Mesothelial cell of epicardium (in vitro differentiated cells): ENCODE measurements at regions not wholly inside any gene's neighbourhood (a gene's known extent, or its start where the extent isn't known, plus 50 kb on each side); places are given as distances from the start of the nearest gene placed in this dataset.
"Not testable (repeated sequence)": the region's sequence is repeated elsewhere in the genome, so short reads cannot be mapped to it uniquely, and the experiment has no call there.

Source experiments
- DNase-seq, 2 experiments: peaks; one replicate each; pipeline ENCODE4 v3.0.0; 2021; ENCODE audit warnings: low spot score in 2 of 2; ENCODE audit not compliant: unreplicated experiment in 2 of 2
- H3K27ac Mint-ChIP-seq: 2 replicates; pipeline ENCODE4 v1.8.0; 2021; ENCODE audit warnings: mixed read lengths
- H3K27me3 Mint-ChIP-seq: 2 replicates; pipeline ENCODE4 v1.8.0; 2021; ENCODE audit warnings: low read depth, mixed read lengths
- H3K36me3 Mint-ChIP-seq: 2 replicates; pipeline ENCODE4 v1.8.0; 2021; ENCODE audit warnings: mixed read lengths
- H3K4me1 Mint-ChIP-seq: 2 replicates; pipeline ENCODE4 v1.8.0; 2021; ENCODE audit warnings: mixed read lengths
- H3K4me3 Mint-ChIP-seq: 2 replicates; pipeline ENCODE4 v1.8.0; 2021; ENCODE audit warnings: mild to moderate bottlenecking, moderate library complexity, mixed read lengths
- H3K9me3 Mint-ChIP-seq: 2 replicates; pipeline ENCODE4 v1.8.0; 2021; ENCODE audit warnings: mixed read lengths
- CTCF ChIP-seq: fragments of 200-600 bp; sonication (generic); IDR thresholded peaks from one replicate; pipeline ENCODE4 v1.5.0; 2021; ENCODE audit warnings: antibody characterized with exemption; ENCODE audit not compliant: unreplicated experiment

- H3K9me3 Mint-ChIP-seq: peaks cover 12% of the 10 kb centered on the region
These were observed 453.9 kb downstream of the SQOR start for GRCh38 chr15:46088486-46089445.

GRCh38 chr15:46089467-46089935 lies 454.7 kb downstream of the SQOR start:
- no peak for DNase-seq
- Mint-ChIP-seq H3K4me1 (peaks cover 8% of the 10 kb centered on the region), H3K27ac (no peak overlapping the region), H3K4me3 (no peak overlapping the region), H3K36me3 (no peaks in the 10 kb centered on the region), H3K9me3 (peaks cover 12% of the 10 kb centered on the region), H3K27me3 (peaks cover 4% of the 10 kb centered on the region)
- no peak for TF ChIP-seq CTCF

More at GRCh38 chr15:46088486-46089445, 453.9 kb downstream of the SQOR start:
- Mint-ChIP-seq H3K27me3 (peaks cover 4% of the 10 kb centered on the region), H3K36me3 (no peaks in the 10 kb centered on the region), H3K4me1 (peaks cover 8% of the 10 kb centered on the region), H3K27ac (no peak overlapping the region), H3K4me3 (no peak overlapping the region)
- no peak for TF ChIP-seq CTCF
- DNase-seq: no peak

GRCh38 chr15:46091860-46092450 lies 457.1 kb downstream of the SQOR start:
- Mint-ChIP-seq H3K9me3 (peaks cover 8% of the 10 kb centered on the region), H3K36me3 (no peaks in the 10 kb centered on the region), H3K27me3 (peaks cover 4% of the 10 kb centered on the region), H3K4me1 (peaks cover 8% of the 10 kb centered on the region), H3K27ac (no peak overlapping the region), H3K4me3 (no peak overlapping the region)
- DNase-seq: no peak
- peak; percentile 81 for TF ChIP-seq CTCF

GRCh38 chr15:46098006-46098405 lies 463.2 kb downstream of the SQOR start:
- not testable (repeated sequence) for H3K27me3 Mint-ChIP-seq, H3K4me3 Mint-ChIP-seq, H3K27ac Mint-ChIP-seq, H3K36me3 Mint-ChIP-seq, DNase-seq, H3K4me1 Mint-ChIP-seq
- H3K9me3 Mint-ChIP-seq: peaks cover 15% of the 10 kb centered on the region

- Mint-ChIP-seq H3K36me3 (no peaks in the 10 kb centered on the region), H3K27me3 (peaks cover 31% of the 10 kb centered on the region), H3K9me3 (peaks cover under 1% of the 10 kb centered on the region), H3K4me3 (no peak overlapping the region), H3K4me1 (peaks cover 14% of the 10 kb centered on the region), H3K27ac (no peak overlapping the region)
- no peak for TF ChIP-seq CTCF
- no peak for DNase-seq
These were observed 475.9 kb downstream of the SQOR start for GRCh38 chr15:46110755-46111154.

GRCh38 chr15:46111730-46112129 lies 476.9 kb downstream of the SQOR start:
- DNase-seq: no peak
- H3K36me3 Mint-ChIP-seq: no peaks in the 10 kb centered on the region
- H3K27ac Mint-ChIP-seq: no peak overlapping the region
- no peak overlapping the region for H3K4me3 Mint-ChIP-seq
- peaks cover 8% of the 10 kb centered on the region for H3K9me3 Mint-ChIP-seq
- peaks cover 39% of the 10 kb centered on the region for H3K27me3 Mint-ChIP-seq
- peaks cover 14% of the 10 kb centered on the region for H3K4me1 Mint-ChIP-seq
- TF ChIP-seq CTCF: no peak
